ENCODE measurements at regions not wholly inside any gene's neighbourhood (a gene's known extent, or its start where the extent isn't known, plus 50 kb on each side); places are given as distances from the start of the nearest gene placed in this dataset.

DNA sequence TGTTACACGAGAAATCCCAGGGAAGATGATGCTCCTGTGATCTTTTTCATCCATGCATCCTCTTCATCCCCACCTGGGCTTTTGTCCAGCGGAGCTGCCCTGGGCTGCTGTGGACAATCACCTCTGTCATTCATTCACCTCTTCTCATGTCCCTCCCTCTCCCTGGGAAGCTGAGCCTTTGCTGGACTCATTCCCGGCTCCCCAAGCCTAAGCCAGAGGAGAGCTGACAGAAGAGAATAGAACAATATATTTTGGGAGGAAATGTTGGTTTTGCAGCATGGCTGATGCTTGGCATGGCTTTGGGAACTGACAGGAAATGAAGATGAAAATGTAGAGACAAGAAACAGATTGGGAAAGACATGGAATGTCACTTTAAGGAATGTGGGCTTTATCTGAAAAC, 177.4 kb downstream of the DICER1 start:
- no peak for TF ChIP-seq ZNF396 (CRISPR knock-in tag; IDR thresholded peaks at IDR 0.05; ENCODE audit: borderline replicate concordance)
- TF ChIP-seq, protein P1, sequence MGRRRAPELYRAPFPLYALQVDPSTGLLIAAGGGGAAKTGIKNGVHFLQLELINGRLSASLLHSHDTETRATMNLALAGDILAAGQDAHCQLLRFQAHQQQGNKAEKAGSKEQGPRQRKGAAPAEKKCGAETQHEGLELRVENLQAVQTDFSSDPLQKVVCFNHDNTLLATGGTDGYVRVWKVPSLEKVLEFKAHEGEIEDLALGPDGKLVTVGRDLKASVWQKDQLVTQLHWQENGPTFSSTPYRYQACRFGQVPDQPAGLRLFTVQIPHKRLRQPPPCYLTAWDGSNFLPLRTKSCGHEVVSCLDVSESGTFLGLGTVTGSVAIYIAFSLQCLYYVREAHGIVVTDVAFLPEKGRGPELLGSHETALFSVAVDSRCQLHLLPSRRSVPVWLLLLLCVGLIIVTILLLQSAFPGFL (CRISPR knock-in tag; IDR thresholded peaks at IDR 0.05; ENCODE audit: borderline replicate concordance): no peak
- TF ChIP-seq, protein P2, sequence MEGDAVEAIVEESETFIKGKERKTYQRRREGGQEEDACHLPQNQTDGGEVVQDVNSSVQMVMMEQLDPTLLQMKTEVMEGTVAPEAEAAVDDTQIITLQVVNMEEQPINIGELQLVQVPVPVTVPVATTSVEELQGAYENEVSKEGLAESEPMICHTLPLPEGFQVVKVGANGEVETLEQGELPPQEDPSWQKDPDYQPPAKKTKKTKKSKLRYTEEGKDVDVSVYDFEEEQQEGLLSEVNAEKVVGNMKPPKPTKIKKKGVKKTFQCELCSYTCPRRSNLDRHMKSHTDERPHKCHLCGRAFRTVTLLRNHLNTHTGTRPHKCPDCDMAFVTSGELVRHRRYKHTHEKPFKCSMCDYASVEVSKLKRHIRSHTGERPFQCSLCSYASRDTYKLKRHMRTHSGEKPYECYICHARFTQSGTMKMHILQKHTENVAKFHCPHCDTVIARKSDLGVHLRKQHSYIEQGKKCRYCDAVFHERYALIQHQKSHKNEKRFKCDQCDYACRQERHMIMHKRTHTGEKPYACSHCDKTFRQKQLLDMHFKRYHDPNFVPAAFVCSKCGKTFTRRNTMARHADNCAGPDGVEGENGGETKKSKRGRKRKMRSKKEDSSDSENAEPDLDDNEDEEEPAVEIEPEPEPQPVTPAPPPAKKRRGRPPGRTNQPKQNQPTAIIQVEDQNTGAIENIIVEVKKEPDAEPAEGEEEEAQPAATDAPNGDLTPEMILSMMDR (IDR thresholded peaks at IDR 0.05): no peak
- no peak for TF ChIP-seq OVOL2 (CRISPR knock-in tag; IDR thresholded peaks at IDR 0.05; ENCODE audit: borderline replicate concordance)
- no peak for TF ChIP-seq KAT7 (CRISPR knock-in tag; IDR thresholded peaks at IDR 0.05; ENCODE audit: borderline replicate concordance)

Measured in WTC11 (cell line).